K562 (cell line): ENCODE measurements at regions not wholly inside any gene's neighbourhood (a gene's known extent, or its start where the extent isn't known, plus 50 kb on each side); places are given as distances from the start of the nearest gene placed in this dataset.

Source experiments
- ATAC-seq: fragments of 200-7000 bp; cut with Tn5 transposase; 3 replicates; pipeline ENCODE4 v1.9.1; 2020; ENCODE audit warnings: moderate library complexity
- BruUV-seq: library from RNA; stranded (reverse); fragments of 400-500 nt; replicated peaks from 2 replicates; lab custom pipeline; 2021; lab: Mats Ljungman, UMichigan
- CTCF ChIA-PET: fragments of 300-600 bp; formaldehyde crosslinking; extraction: SDS; loops from one replicate; lab custom pipeline; 2021; ENCODE audit warnings: low intra/inter-chr PET ratio; lab: Yijun Ruan, JAX
- POLR2A ChIA-PET: fragments of 300-600, 350-650 bp; sonication (Branson Sonifier 250); formaldehyde crosslinking; extraction: SDS; loops from one replicate; lab custom pipeline; 2021; ENCODE audit warnings: antibody characterized with exemption, inconsistent platforms; lab: Yijun Ruan, JAX
- DNase-seq, 4 experiments: peaks; one replicate each; pipeline versions ENCODE4 v3.0.0 to v3.0.0-alpha.2; 2011 to 2018; ENCODE audit warnings: low spot score in 3 of 4, mixed read lengths in 3 of 4; ENCODE audit errors: extremely low read depth in 1 of 4
- FAIRE-seq: peaks from 2 replicates; lab custom pipeline; 2011; peaks lifted over from hg19 to GRCh38; lab: Jason Lieb, UNC
- H2AFZ ChIP-seq: 2 replicates; pipeline ENCODE4 v1.6.0; 2011; ENCODE audit warnings: low read depth, low read length, control low read depth, inconsistent platforms
- H3K27ac ChIP-seq: fragments of 200-600 bp; 3 replicates; pipeline ENCODE4 v1.8.0; 2011; ENCODE audit warnings: low read depth, mild to moderate bottlenecking, control low read depth, inconsistent platforms, low read length, moderate library complexity, mixed read lengths; ENCODE audit errors: extremely low read depth
- H3K27me3 ChIP-seq, 2 experiments: fragments of 300-600 bp in 1 of 2; 2 replicates in 1 of 2; 3 replicates in 1 of 2; pipeline versions ENCODE4 v1.6.0 to v1.8.0; 2011; ENCODE audit warnings: inconsistent platforms in 2 of 2, low read length in 2 of 2, mild to moderate bottlenecking in 1 of 2, mixed read lengths in 1 of 2, moderate library complexity in 1 of 2; ENCODE audit not compliant: control insufficient read depth in 2 of 2, insufficient read depth in 2 of 2
- H3K36me3 ChIP-seq: fragments of 300-600 bp; 3 replicates; pipeline ENCODE4 v1.8.0; 2011; ENCODE audit warnings: mild to moderate bottlenecking, low read length, inconsistent platforms; ENCODE audit not compliant: control insufficient read depth, insufficient read depth
- H3K4me1 ChIP-seq, 2 experiments: fragments of 200-600 bp in 1 of 2; replicated peaks in 1 of 2; 2 replicates in 1 of 2; 3 replicates in 1 of 2; pipeline versions ENCODE4 v1.5.1 to v1.8.0; 2011; ENCODE audit warnings: inconsistent platforms in 2 of 2, low read length in 2 of 2, mild to moderate bottlenecking in 1 of 2, mixed read lengths in 1 of 2, moderate library complexity in 1 of 2; ENCODE audit not compliant: control insufficient read depth in 2 of 2, insufficient read depth in 2 of 2
- H3K4me2 ChIP-seq: 2 replicates; pipeline ENCODE4 v1.6.1; 2011; ENCODE audit warnings: low read length, control low read depth, inconsistent platforms, mixed read lengths; ENCODE audit not compliant: insufficient read depth
- H3K4me3 ChIP-seq: fragments of 200-600 bp; sonication (generic), shearing (Covaris generic); 2 replicates; pipeline ENCODE4 v1.5.1; 2016; ENCODE audit warnings: control low read depth, inconsistent platforms
- H3K79me2 ChIP-seq: fragments of 200-600 bp; 3 replicates; pipeline ENCODE4 v1.8.0; 2011; ENCODE audit warnings: low read length, inconsistent platforms; ENCODE audit not compliant: control insufficient read depth, insufficient read depth
- H3K9ac ChIP-seq, 2 experiments: 2 replicates each; pipeline versions ENCODE4 v1.6.0 to v1.6.1; 2011; ENCODE audit warnings: low read depth in 2 of 2, low read length in 2 of 2, control low read depth in 1 of 2, inconsistent platforms in 1 of 2, mild to moderate bottlenecking in 1 of 2, mixed read lengths in 1 of 2; ENCODE audit not compliant: insufficient read depth in 1 of 2
- H3K9me1 ChIP-seq: one replicate; pipeline ENCODE4 v1.6.0; 2011; ENCODE audit warnings: inconsistent platforms, mild to moderate bottlenecking, low read length, moderate library complexity; ENCODE audit not compliant: control insufficient read depth, insufficient read depth
- H3K9me3 ChIP-seq: replicated peaks from 2 replicates; pipeline ENCODE4 v1.5.1; 2011; ENCODE audit warnings: low read depth, low read length, inconsistent platforms; ENCODE audit not compliant: control insufficient read depth, insufficient read depth
- H4K20me1 ChIP-seq: replicated peaks from 2 replicates; pipeline ENCODE4 v1.6.1; 2011; ENCODE audit warnings: low read length, inconsistent platforms, mixed read lengths; ENCODE audit not compliant: control insufficient read depth, insufficient read depth
- CHD1 ChIP-seq: fragments of 200-600 bp; sonication (generic); IDR thresholded peaks from one replicate; pipeline ENCODE4 v1.6.1; 2012; ENCODE audit warnings: mild to moderate bottlenecking, moderate library complexity, low read length, inconsistent platforms
- HDAC8 ChIP-seq: fragments of 450-650 bp; IDR thresholded peaks from 2 replicates; pipeline ENCODE4 v1.6.1; 2016; ENCODE audit warnings: mild to moderate bottlenecking, missing genetic modification characterization, moderate library complexity, missing compliant biosample characterization
- LARP7 ChIP-seq: fragments of 450-650 bp; IDR thresholded peaks from 2 replicates; pipeline ENCODE4 v1.6.1; 2016
- PHF21A ChIP-seq: fragments of 450-650 bp; IDR thresholded peaks from 2 replicates; pipeline ENCODE4 v1.6.1; 2017; ENCODE audit warnings: low read depth, borderline replicate concordance
- ZNF174 ChIP-seq: fragments of 250-450 bp; sonication (Bioruptor Pico); IDR thresholded peaks from 2 replicates; pipeline ENCODE4 v1.4.0; 2020; ENCODE audit warnings: mild to moderate bottlenecking
- WGBS: fragments of 100-300 bp; shearing (Covaris generic); methylation state at CpG from one replicate; pipeline ENCODE4 v1.1.6; 2016; ENCODE audit warnings: low coverage, mixed read lengths; ENCODE audit not compliant: insufficient coverage; ENCODE audit errors: missing lambda C conversion rate; 5-methylcytosine and 5-hydroxymethylcytosine counted together
- in situ Hi-C: fragments of 300-500 bp; cut with MboI; formaldehyde crosslinking; loops from 4 replicates; pipeline ENCODE4 v1.15.0; 2018; ENCODE audit warnings: inconsistent platforms, mixed read lengths
- intact Hi-C: fragments of 100-400 bp; cut with micrococcal nuclease; formaldehyde crosslinking; loops from 2 replicates; pipeline ENCODE4 v1.14.2; 2022
- TF ChIP-seq, protein P1 (sequence below): fragments of 250-450 bp; sonication (Bioruptor Pico); IDR thresholded peaks from 2 replicates; pipeline ENCODE4 v1.5.0; 2020; ENCODE audit warnings: mild to moderate bottlenecking, borderline replicate concordance
- TF ChIP-seq, protein P2 (sequence below): IDR thresholded peaks from 2 replicates; pipeline ENCODE4 v1.6.1; 2011; ENCODE audit warnings: borderline replicate concordance, low read depth, mild to moderate bottlenecking, moderate library complexity, low read length; ENCODE audit not compliant: insufficient read depth, poor library complexity, severe bottlenecking
- TF ChIP-seq, protein P3 (sequence below), 3 experiments: fragments of 200-800 bp in 1 of 3; fragments of 250-450 bp in 1 of 3; fragments of 450-650 bp in 1 of 3; sonication (Bioruptor Pico) in 1 of 3; sonication (Bioruptor generic) in 1 of 3; formaldehyde crosslinking in 1 of 3; IDR thresholded peaks; 2 replicates each; pipeline versions ENCODE4 v1.6.1 to v1.8.0; 2016 to 2022; ENCODE audit warnings: mild to moderate bottlenecking in 2 of 3, missing genetic modification characterization in 2 of 3, missing compliant biosample characterization in 1 of 3, moderate library complexity in 1 of 3

DNA sequence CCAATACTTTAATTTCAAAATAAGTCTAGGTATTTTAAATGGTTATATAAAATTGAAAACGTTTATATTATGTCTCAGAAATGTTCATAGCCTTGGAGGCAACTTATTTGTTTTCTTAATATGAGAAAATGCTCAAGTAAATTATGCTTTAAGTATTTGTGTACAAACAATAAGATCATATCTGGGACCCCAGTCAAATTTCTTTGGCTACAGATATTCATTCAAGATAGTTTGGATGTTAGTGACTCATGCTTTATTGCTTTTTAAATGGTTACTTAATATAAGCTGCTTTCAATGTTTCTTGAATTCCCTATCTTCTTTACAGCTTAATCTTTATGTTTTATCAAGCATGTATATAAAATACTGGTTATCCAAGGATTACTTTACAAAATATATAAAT lies 291.3 kb downstream of the KCNC2 start:
- intact Hi-C loops, result no loop called here
- 0% methylated on average over 1 of the region's 1 CpG for WGBS
- Histone ChIP-seq H3K9me1 (no peaks in the 10 kb centered on the region), H2AFZ (no peak overlapping the region), H3K9me3 (no peaks in the 10 kb centered on the region; the same call in 1 of the 2 replicates), H3K4me3 (no peak overlapping the region), H4K20me1 (no peaks in the 10 kb centered on the region), H3K79me2 (no peaks in the 10 kb centered on the region), H3K9ac (no peak overlapping the region), H3K4me2 (no peak overlapping the region), H3K27ac (no peak overlapping the region), H3K27me3 (no peaks in the 10 kb centered on the region), H3K36me3 (no peaks in the 10 kb centered on the region), H3K4me1 (no peaks in the 10 kb centered on the region)
- ChIA-PET CTCF (no interaction called here), POLR2A (no interaction called here)
- no TSS peak for BruUV-seq
- FAIRE-seq (no peak), DNase-seq (no peak), ATAC-seq (no peak)
- TF ChIP-seq PHF21A (no peak), HDAC8 (tag) (no peak), ZNF174 (no peak)
- in situ Hi-C loops, result no loop called here

DNA sequence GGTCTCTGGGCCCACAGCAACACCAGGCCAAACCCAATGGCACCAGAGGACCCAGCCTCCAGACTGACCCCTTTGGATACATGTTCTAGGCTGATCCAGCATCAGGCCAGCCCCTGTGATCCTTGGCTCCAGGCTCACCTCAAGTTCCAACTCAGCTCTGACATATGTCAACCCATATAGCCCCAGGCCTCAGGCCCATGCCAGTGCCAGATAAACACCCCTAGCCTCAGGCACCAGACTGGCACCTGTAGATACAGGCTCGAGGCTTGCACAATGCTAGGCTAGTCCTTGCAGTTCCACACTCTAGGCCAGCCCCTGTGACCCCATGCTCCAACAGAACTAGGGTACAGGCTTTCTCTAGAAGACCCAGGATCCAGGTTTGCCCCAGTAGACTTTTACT lies 287.5 kb downstream of the KCNC2 start:
- no peak overlapping the region for H3K4me2 ChIP-seq
- H3K36me3 ChIP-seq, result no peaks in the 10 kb centered on the region
- H3K79me2 ChIP-seq, result no peaks in the 10 kb centered on the region
- H3K9me1 ChIP-seq, result no peaks in the 10 kb centered on the region
- no peaks in the 10 kb centered on the region for H3K27me3 ChIP-seq
- H4K20me1 ChIP-seq, result no peaks in the 10 kb centered on the region
- POLR2A ChIA-PET, result no interaction called here
- no peaks in the 10 kb centered on the region for H3K4me1 ChIP-seq
- TF ChIP-seq, protein P1, sequence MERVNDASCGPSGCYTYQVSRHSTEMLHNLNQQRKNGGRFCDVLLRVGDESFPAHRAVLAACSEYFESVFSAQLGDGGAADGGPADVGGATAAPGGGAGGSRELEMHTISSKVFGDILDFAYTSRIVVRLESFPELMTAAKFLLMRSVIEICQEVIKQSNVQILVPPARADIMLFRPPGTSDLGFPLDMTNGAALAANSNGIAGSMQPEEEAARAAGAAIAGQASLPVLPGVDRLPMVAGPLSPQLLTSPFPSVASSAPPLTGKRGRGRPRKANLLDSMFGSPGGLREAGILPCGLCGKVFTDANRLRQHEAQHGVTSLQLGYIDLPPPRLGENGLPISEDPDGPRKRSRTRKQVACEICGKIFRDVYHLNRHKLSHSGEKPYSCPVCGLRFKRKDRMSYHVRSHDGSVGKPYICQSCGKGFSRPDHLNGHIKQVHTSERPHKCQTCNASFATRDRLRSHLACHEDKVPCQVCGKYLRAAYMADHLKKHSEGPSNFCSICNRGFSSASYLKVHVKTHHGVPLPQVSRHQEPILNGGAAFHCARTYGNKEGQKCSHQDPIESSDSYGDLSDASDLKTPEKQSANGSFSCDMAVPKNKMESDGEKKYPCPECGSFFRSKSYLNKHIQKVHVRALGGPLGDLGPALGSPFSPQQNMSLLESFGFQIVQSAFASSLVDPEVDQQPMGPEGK (CRISPR knock-in tag), result no peak
- TF ChIP-seq LARP7 (no peak), CHD1 (no peak)
- TF ChIP-seq, protein P2, sequence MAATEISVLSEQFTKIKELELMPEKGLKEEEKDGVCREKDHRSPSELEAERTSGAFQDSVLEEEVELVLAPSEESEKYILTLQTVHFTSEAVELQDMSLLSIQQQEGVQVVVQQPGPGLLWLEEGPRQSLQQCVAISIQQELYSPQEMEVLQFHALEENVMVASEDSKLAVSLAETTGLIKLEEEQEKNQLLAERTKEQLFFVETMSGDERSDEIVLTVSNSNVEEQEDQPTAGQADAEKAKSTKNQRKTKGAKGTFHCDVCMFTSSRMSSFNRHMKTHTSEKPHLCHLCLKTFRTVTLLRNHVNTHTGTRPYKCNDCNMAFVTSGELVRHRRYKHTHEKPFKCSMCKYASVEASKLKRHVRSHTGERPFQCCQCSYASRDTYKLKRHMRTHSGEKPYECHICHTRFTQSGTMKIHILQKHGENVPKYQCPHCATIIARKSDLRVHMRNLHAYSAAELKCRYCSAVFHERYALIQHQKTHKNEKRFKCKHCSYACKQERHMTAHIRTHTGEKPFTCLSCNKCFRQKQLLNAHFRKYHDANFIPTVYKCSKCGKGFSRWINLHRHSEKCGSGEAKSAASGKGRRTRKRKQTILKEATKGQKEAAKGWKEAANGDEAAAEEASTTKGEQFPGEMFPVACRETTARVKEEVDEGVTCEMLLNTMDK, result no peak
- TF ChIP-seq, protein P3, sequence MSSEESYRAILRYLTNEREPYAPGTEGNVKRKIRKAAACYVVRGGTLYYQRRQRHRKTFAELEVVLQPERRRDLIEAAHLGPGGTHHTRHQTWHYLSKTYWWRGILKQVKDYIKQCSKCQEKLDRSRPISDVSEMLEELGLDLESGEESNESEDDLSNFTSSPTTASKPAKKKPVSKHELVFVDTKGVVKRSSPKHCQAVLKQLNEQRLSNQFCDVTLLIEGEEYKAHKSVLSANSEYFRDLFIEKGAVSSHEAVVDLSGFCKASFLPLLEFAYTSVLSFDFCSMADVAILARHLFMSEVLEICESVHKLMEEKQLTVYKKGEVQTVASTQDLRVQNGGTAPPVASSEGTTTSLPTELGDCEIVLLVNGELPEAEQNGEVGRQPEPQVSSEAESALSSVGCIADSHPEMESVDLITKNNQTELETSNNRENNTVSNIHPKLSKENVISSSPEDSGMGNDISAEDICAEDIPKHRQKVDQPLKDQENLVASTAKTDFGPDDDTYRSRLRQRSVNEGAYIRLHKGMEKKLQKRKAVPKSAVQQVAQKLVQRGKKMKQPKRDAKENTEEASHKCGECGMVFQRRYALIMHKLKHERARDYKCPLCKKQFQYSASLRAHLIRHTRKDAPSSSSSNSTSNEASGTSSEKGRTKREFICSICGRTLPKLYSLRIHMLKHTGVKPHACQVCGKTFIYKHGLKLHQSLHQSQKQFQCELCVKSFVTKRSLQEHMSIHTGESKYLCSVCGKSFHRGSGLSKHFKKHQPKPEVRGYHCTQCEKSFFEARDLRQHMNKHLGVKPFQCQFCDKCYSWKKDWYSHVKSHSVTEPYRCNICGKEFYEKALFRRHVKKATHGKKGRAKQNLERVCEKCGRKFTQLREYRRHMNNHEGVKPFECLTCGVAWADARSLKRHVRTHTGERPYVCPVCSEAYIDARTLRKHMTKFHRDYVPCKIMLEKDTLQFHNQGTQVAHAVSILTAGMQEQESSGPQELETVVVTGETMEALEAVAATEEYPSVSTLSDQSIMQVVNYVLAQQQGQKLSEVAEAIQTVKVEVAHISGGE (CRISPR knock-in tag; IDR thresholded peaks at IDR 0.05), result no peak
- no peaks in the 10 kb centered on the region; the same call in 1 of the 2 replicates for H3K9me3 ChIP-seq
- CTCF ChIA-PET, result no interaction called here
- in situ Hi-C loops, result no loop called here
- no peak for DNase-seq
- H3K4me3 ChIP-seq, result no peak overlapping the region
- FAIRE-seq, result no peak
- 0% methylated on average over 1 of the region's 1 CpG for WGBS
- ATAC-seq, result no peak
- H3K27ac ChIP-seq, result no peak overlapping the region
- intact Hi-C loops, result no loop called here
- H2AFZ ChIP-seq, result no peak overlapping the region
- no TSS peak for BruUV-seq
- no peak overlapping the region for H3K9ac ChIP-seq
